ENCODE measurements at regions not wholly inside any gene's neighbourhood (a gene's known extent, or its start where the extent isn't known, plus 50 kb on each side); places are given as distances from the start of the nearest gene placed in this dataset.
A peak's percentile ranks its signal among the peaks of the same experiment; 100 is the strongest.
"Not testable (repeated sequence)": the region's sequence is repeated elsewhere in the genome, so short reads cannot be mapped to it uniquely, and the experiment has no call there.

DNA sequence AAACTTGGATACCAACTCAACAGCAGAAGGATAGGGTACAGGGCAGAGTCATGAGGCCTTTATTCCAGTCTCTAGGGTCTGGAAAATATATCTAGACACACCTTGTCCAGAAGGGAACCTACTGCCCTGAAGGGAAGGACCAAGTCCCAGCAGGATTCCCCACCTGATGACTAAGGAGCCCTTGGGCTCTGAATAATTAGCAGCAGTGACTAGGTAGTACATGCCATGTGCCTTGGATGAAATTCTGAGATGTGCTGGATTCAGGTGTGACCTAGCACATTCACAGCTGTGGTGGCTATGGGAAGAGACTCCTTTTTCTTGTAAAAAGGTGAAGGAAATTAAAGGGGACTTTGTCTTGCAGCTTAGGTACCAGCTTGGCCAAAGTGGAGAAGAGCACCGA is 364.3 kb upstream of the PTCHD4 start:
- no peak for DNase-seq

- no peak for DNase-seq
Measured at GRCh38 chr6:48474830-48475229, 363.8 kb upstream of the PTCHD4 start.

DNA sequence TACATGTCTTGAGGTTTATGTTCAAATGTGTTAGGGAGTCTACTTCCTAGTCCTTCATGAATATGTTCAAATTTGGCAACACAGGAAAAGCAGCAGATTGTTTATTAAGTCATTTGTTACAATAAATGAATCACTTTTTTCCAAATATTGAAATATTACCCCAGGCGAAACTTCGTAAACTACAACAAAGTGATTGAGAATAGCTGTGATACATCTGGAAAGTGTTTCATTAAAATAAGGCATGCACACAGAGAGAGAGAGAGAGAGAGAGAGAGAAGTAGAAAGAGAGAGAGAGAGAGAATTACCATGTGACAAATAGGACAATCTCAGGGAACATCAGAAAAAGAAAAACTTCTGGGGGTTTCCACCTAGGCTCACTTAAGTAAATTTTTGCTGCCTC is 363.1 kb upstream of the PTCHD4 start:
- no peak for DNase-seq

DNA sequence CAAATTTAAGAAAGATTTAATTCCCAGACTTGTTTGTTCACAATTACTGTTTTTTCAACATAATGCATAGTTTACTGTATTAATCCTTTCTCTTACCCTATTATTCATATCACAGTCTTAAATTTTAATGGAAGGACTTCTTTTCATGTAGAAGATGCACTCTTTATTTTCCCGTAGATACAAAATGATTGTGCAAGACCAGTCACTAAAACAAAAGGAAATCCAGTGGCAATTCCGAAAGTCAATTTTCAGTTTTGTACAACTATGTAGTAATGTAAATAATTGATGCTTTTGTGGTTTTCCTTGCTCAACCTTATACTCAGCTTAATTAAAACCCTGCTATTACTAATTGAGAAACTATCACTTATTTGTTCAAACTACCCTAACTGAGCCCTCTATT is 361.5 kb upstream of the PTCHD4 start:
- no peak for DNase-seq

GRCh38 chr6:48472091-48472490 is 361.1 kb upstream of the PTCHD4 start:
- DNase-seq: peak; percentile 0

- DNase-seq: no peak
Measured at GRCh38 chr6:48471326-48471725, 360.3 kb upstream of the PTCHD4 start.

DNA sequence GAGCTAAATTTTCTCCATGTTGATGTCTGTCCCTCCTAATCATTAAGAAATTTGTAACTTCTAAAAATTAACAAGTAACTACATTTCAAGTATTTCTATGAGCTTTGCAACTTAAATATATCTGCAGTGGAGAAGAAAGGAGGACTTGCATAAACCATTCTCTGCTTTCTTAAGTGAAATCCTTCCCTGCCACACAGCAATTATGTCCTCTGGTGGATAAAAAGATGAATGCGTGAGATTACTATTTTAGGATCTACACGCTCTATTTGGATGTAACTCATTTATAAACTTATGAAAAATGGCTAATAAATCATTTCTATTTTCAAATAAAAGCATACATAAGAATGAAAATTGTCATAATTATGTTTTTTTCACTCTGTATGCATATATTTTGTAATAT is 338.0 kb upstream of the PTCHD4 start:
- no peak for DNase-seq

- no peak for DNase-seq
Measured at GRCh38 chr6:48447251-48447650, 336.3 kb upstream of the PTCHD4 start.

GRCh38 chr6:48429610-48430009 is 318.6 kb upstream of the PTCHD4 start:
- DNase-seq: no peak

- DNase-seq: no peak
Measured at GRCh38 chr6:48429021-48429420, 318.0 kb upstream of the PTCHD4 start.

DNA sequence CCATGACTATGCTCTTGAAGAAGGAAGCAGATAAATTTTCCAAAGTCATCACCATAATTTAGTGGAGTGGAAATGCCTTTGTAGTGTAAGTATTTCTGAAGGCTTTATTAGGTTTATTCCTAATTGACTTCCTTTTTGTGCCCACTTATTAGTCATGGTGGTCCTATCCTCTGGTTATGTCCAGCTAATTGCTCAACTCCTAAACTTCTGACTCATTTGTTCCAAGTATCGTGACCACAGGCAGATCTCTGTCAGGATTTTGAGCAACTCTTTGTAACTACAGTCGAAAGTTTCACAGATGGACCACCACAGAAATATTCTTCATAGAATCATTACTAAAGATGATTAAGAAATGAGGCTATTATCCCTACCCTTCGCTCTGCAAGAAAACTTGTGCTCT is 315.6 kb upstream of the PTCHD4 start:
- no peak for DNase-seq

DNA sequence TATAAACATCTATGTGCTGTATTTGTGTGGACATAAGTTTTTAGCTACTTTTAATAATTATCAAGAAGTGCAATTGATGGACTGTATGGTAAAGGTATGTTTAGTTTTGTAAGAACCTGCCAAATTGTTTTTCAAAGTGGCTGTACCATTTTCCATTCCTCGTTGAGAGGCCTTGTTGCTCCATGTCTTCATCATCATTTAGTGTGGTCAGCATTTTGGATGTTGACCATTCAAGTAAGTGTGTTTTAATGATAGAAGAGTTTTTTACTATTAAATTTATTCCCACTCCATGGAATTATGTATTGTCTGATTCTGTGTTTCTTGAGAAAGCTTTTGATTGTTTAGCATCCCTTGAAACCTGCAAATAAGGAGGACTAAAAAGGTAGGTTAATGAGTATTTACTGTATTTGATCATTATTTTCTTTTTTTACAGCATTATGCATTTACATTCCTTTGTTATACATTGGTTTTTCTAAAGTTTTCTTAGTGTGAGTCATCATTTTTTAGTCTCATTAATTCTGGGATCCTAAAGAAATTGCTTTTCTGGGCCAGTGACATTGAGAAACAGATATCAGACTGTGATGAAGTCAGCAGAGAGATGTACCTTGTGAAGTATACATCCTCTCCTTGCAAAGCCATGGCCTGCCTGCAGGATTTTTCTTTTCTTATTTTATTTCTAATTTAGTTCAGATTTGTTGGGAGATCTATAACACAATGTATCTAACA is 312.8 kb upstream of the PTCHD4 start:
- DNase-seq: no peak

DNA sequence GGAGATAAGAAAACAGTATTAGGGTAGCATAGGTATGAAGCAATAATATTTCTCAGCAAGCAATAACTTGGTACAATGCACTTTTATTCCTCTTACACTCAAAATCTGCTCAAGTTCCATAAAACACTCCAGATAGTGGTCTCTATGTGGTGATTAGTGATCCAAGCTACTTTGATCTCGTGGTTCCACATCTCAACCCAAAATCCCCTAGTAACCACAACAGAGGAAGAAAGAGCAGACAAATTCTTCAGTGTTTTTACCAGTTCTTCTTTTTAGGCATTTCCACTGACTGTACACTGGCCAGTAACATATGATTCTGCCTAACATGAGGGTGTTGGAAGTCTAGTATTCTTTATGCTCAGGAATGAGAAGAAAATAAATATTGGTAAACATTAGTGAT is 309.0 kb upstream of the PTCHD4 start:
- DNase-seq: no peak

- no peak for DNase-seq
Measured at GRCh38 chr6:48417927-48418326, 306.9 kb upstream of the PTCHD4 start.

DNA sequence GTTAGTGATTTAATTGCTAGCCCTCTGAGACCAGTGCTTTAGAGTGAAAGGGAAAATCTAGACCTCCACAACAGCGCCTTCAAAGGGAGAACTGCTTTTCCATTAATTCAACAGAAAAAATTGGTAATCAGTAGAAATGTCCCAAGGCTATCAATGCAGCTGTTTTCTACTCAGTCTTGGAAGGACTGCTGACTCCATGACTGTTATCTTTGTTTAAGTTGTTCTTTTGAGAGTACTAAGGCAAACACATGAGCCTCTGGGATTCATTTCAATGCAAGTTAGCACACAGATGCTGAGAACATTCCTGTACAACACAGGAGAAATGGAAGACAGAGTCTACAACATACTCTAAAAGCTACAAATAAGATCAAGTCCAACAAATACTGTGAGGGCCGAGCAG is 301.7 kb upstream of the PTCHD4 start:
- no peak for DNase-seq

DNA sequence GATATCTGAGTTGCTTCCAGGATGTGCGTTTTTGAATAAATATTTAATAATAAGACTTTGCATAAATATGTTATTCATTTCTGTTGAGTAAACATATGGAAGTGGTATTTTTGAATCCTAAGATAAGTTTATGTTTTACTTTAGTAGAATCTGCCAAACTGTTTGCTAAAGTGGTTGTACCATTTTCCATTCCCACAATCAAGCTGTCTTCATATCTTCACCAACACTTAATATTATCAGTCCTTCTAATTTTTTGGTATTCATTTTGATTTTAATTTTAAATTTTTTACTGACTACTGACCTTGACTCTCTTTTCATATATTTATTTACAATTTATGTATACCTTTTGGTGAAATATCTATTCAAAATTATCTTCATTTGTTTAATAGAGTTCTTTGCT is 293.9 kb upstream of the PTCHD4 start:
- no peak for DNase-seq

DNA sequence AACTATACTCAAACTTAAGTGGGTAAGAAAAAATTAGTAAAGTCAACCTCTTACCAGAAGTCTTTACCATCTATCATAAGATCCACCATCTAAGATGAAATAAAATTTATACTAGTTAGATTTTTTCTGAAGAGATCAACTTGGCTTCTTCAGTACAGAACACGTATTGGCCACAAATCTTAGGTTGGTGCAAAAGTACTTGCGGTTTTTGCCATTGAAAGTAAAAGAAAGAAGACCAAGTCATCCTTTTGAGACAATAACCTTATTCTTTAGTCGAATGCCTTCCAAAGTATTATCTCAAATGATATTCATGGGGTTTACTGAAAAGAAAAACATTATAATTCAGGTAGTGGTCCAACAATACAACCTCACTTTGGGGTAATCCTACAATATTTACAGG is 292.6 kb upstream of the PTCHD4 start:
- no peak for DNase-seq

- DNase-seq: no peak
Measured at GRCh38 chr6:48401016-48401415, 290.0 kb upstream of the PTCHD4 start.

DNA sequence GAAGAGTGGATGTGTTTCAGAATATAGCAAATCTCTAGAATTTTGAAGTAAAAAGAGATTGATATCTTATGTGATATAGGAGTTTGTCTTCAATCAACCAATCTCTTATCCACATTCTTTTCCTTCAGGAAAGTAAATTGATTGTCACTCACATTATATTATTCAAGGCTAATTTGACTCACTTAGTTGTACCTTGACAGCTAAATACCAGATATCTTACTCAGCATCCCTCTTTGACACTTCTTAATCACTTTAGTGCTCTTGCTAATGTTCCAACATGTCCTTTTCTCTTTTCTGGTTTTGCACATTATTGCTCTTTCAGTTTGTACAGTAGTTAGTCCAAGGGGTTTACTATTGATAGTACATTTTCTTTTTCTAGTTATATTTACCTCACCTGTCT is 286.9 kb upstream of the PTCHD4 start:
- DNase-seq: no peak

- DNase-seq: no peak
Measured at GRCh38 chr6:48389146-48390043, 278.4 kb upstream of the PTCHD4 start.

- DNase-seq: no peak
Measured at GRCh38 chr6:48388044-48388443, 277.0 kb upstream of the PTCHD4 start.

- DNase-seq: no peak
Measured at GRCh38 chr6:48378884-48379407, 267.9 kb upstream of the PTCHD4 start.

DNA sequence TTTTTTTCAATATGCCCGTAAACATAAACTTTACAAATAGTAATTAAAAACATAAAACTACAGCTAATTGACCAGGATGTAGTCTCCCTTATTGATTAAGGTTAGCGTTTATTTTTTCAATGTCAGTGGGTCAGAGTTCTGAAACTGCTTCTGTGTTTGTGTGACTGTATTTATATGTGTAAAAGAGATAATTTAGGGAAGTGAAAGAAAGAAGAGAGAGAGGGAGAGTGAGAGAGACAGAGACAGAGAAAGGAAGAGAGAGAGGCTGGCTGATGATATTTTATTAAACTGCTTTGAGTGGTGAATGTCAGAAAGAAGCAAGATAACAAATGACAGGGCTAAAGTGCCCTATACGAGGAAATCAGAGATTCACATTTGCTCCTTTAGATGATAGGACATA is 266.1 kb upstream of the PTCHD4 start:
- DNase-seq: no peak

GRCh38 chr6:48371226-48371625 is 260.2 kb upstream of the PTCHD4 start:
- not testable (repeated sequence) for DNase-seq

All from hematopoietic multipotent progenitor cell treated with erythropoietin and hydrocortisone succinate and interleukin-3 and kit ligand, for 6 days (in vitro differentiated cells).